OCI-LY7 (cell line): ENCODE measurements at regions not wholly inside any gene's neighbourhood (a gene's known extent, or its start where the extent isn't known, plus 50 kb on each side); places are given as distances from the start of the nearest gene placed in this dataset.

Experiments
- BruUV-seq: library from RNA; stranded (reverse); fragments of 400-500 nt; replicated peaks from 2 replicates; lab custom pipeline; 2021; lab: Mats Ljungman, UMichigan
- CTCF ChIA-PET: fragments of 300-600 bp; sonication (Branson Sonifier 250); formaldehyde crosslinking; loops from one replicate; lab custom pipeline; 2022; ENCODE audit warnings: antibody characterized with exemption; ENCODE audit not compliant: unreplicated experiment; lab: Charles Lee
- POLR2A ChIA-PET: fragments of 300-600 bp; sonication (Branson Sonifier 250); formaldehyde crosslinking; loops from one replicate; lab custom pipeline; 2022; ENCODE audit warnings: antibody characterized with exemption; lab: Charles Lee
- DNase-seq: peaks from one replicate; pipeline ENCODE4 v3.0.0-alpha.2; 2015; ENCODE audit warnings: low spot score
- H2AFZ ChIP-seq: fragments of 200-600 bp; sonication (generic), shearing (Covaris generic); 2 replicates; pipeline ENCODE4 v1.6.1; 2014; ENCODE audit warnings: mild to moderate bottlenecking, antibody characterized with exemption, low read length, moderate library complexity
- H3K27ac ChIP-seq: fragments of 200-600 bp; sonication (generic); 2 replicates; pipeline ENCODE4 v1.5.1; 2014; ENCODE audit warnings: mixed run types, low read depth, mild to moderate bottlenecking, moderate library complexity, low read length, inconsistent platforms; ENCODE audit not compliant: poor library complexity, severe bottlenecking
- H3K36me3 ChIP-seq: fragments of 200-600 bp; sonication (generic); 2 replicates; pipeline ENCODE4 v1.6.1; 2014; ENCODE audit warnings: mild to moderate bottlenecking, antibody characterized with exemption, low read length, moderate library complexity, mixed read lengths; ENCODE audit not compliant: insufficient read depth
- H3K4me1 ChIP-seq: fragments of 200-600 bp; sonication (generic); 2 replicates; pipeline ENCODE4 v1.5.1; 2014; ENCODE audit warnings: mild to moderate bottlenecking, low read length; ENCODE audit not compliant: insufficient read depth, poor library complexity, severe bottlenecking
- H3K4me2 ChIP-seq: fragments of 200-600 bp; sonication (generic); 2 replicates; pipeline ENCODE4 v1.6.1; 2014; ENCODE audit warnings: mild to moderate bottlenecking, low read length
- H3K4me3 ChIP-seq: fragments of 200-600 bp; sonication (generic); 2 replicates; pipeline ENCODE4 v1.5.1; 2014; ENCODE audit warnings: mild to moderate bottlenecking, low read depth, low read length; ENCODE audit not compliant: poor library complexity, severe bottlenecking
- H3K79me2 ChIP-seq: fragments of 200-600 bp; sonication (generic); 2 replicates; pipeline ENCODE4 v1.6.1; 2016; ENCODE audit warnings: low read depth, mild to moderate bottlenecking, low read length, moderate library complexity, mixed read lengths; ENCODE audit not compliant: insufficient read depth
- H3K9me2 ChIP-seq: fragments of 200-600 bp; sonication (generic); 2 replicates; pipeline ENCODE4 v1.6.1; 2016; ENCODE audit warnings: mild to moderate bottlenecking, low read length, mixed read lengths; ENCODE audit not compliant: insufficient read depth
- H3K9me3 ChIP-seq: fragments of 200-600 bp; sonication (generic); 2 replicates; pipeline ENCODE4 v1.6.1; 2014; ENCODE audit warnings: mild to moderate bottlenecking, mixed run types, low read length, mixed read lengths
- H4K20me1 ChIP-seq: fragments of 200-600 bp; sonication (generic); 2 replicates; pipeline ENCODE4 v1.6.1; 2014; ENCODE audit warnings: mild to moderate bottlenecking, antibody characterized with exemption, low read length, moderate library complexity, mixed read lengths; ENCODE audit not compliant: insufficient read depth
- EZH2phosphoT487 ChIP-seq: fragments of 200-600 bp; sonication (generic); IDR thresholded peaks from 2 replicates; pipeline ENCODE4 v1.6.1; 2018; ENCODE audit warnings: low read depth, borderline replicate concordance, mild to moderate bottlenecking, mixed run types, antibody characterized with exemption, low read length, moderate library complexity, mixed read lengths
- intact Hi-C: fragments of 100-400 bp; cut with micrococcal nuclease; formaldehyde crosslinking; loops from one replicate; pipeline ENCODE4 v1.10.0; 2022; ENCODE audit not compliant: unreplicated experiment
- TF ChIP-seq, protein P1 (sequence below): fragments of 200-600 bp; sonication (generic); conservative IDR thresholded peaks from 2 replicates; pipeline ENCODE4 v1.5.1; 2014; ENCODE audit warnings: mild to moderate bottlenecking, antibody characterized with exemption, low read length, moderate library complexity, mixed read lengths

GRCh38 chr10:10865913-10866312 is 151.8 kb upstream of the CELF2 start:
- H3K4me3 ChIP-seq: no peak overlapping the region
- BruUV-seq: no TSS peak
- H2AFZ ChIP-seq: no peak overlapping the region
- no peaks in the 10 kb centered on the region for H3K9me3 ChIP-seq
- no peaks in the 10 kb centered on the region for H3K9me2 ChIP-seq
- intact Hi-C loops: no loop called here
- H3K36me3 ChIP-seq: no peaks in the 10 kb centered on the region
- CTCF ChIA-PET: no interaction called here
- H3K79me2 ChIP-seq: no peaks in the 10 kb centered on the region
- H3K27ac ChIP-seq: no peak overlapping the region
- no peaks in the 10 kb centered on the region for H3K4me1 ChIP-seq
- H3K4me2 ChIP-seq: no peak overlapping the region
- POLR2A ChIA-PET: interaction anchor here (0.9 kb wide), 1 partner anchor 656 kb away, joined by 3 read pairs; no protein-coding TSS in a partner anchor
- TF ChIP-seq, protein P1, sequence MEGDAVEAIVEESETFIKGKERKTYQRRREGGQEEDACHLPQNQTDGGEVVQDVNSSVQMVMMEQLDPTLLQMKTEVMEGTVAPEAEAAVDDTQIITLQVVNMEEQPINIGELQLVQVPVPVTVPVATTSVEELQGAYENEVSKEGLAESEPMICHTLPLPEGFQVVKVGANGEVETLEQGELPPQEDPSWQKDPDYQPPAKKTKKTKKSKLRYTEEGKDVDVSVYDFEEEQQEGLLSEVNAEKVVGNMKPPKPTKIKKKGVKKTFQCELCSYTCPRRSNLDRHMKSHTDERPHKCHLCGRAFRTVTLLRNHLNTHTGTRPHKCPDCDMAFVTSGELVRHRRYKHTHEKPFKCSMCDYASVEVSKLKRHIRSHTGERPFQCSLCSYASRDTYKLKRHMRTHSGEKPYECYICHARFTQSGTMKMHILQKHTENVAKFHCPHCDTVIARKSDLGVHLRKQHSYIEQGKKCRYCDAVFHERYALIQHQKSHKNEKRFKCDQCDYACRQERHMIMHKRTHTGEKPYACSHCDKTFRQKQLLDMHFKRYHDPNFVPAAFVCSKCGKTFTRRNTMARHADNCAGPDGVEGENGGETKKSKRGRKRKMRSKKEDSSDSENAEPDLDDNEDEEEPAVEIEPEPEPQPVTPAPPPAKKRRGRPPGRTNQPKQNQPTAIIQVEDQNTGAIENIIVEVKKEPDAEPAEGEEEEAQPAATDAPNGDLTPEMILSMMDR: no peak
- no peak for TF ChIP-seq EZH2phosphoT487
- no peaks in the 10 kb centered on the region for H4K20me1 ChIP-seq
- no peak for DNase-seq

GRCh38 chr10:10869592-10869991 is 148.1 kb upstream of the CELF2 start:
- intact Hi-C loops: no loop called here
- Histone ChIP-seq H3K27ac (no peak overlapping the region), H3K79me2 (no peaks in the 10 kb centered on the region), H3K9me3 (no peaks in the 10 kb centered on the region), H4K20me1 (no peaks in the 10 kb centered on the region), H3K4me2 (no peak overlapping the region), H3K9me2 (no peaks in the 10 kb centered on the region), H3K4me1 (no peaks in the 10 kb centered on the region), H2AFZ (no peak overlapping the region), H3K36me3 (no peaks in the 10 kb centered on the region), H3K4me3 (no peak overlapping the region)
- no peak for TF ChIP-seq EZH2phosphoT487
- TF ChIP-seq, protein P1: no peak
- BruUV-seq: no TSS peak
- ChIA-PET CTCF (no interaction called here), POLR2A (interaction anchor here (0.6 kb wide), 1 partner anchor 50 kb away, joined by 3 read pairs; no protein-coding TSS in a partner anchor)
- no peak for DNase-seq

GRCh38 chr10:10870523-10871241 is 147.0 kb upstream of the CELF2 start:
- no peak overlapping the region for H3K4me2 ChIP-seq
- intact Hi-C loops: no loop called here
- ChIA-PET CTCF (no interaction called here), POLR2A (interaction anchor here (0.7 kb wide), 1 partner anchor 203 kb away, joined by 5 read pairs; no protein-coding TSS in a partner anchor)
- no peaks in the 10 kb centered on the region for H3K79me2 ChIP-seq
- no peaks in the 10 kb centered on the region for H4K20me1 ChIP-seq
- no peak overlapping the region for H3K4me3 ChIP-seq
- no peak overlapping the region for H2AFZ ChIP-seq
- no peaks in the 10 kb centered on the region for H3K9me3 ChIP-seq
- H3K36me3 ChIP-seq: no peaks in the 10 kb centered on the region
- DNase-seq: no peak
- no peaks in the 10 kb centered on the region for H3K9me2 ChIP-seq
- H3K4me1 ChIP-seq: no peaks in the 10 kb centered on the region
- TF ChIP-seq EZH2phosphoT487: no peak
- TF ChIP-seq, protein P1: no peak
- H3K27ac ChIP-seq: no peak overlapping the region
- BruUV-seq: no TSS peak
